ENCODE measurements at regions not wholly inside any gene's neighbourhood (a gene's known extent, or its start where the extent isn't known, plus 50 kb on each side); places are given as distances from the start of the nearest gene placed in this dataset.
"Not testable (repeated sequence)": the region's sequence is repeated elsewhere in the genome, so short reads cannot be mapped to it uniquely, and the experiment has no call there.

- DNase-seq (ENCODE audit: low read depth, low spot score) (no peak), ATAC-seq (no peak)
- CTCF ChIA-PET: no interaction called here
- no peak overlapping the region for H3K27ac ChIP-seq (ENCODE audit: low read length)
- no peak overlapping the region for H3K4me3 ChIP-seq (ENCODE audit: low read depth in 2 of 2, low read length in 2 of 2)
- in situ Hi-C loops (cut with HindIII; ENCODE audit: low pct_unique_long_range_greater_than_20kb, low sequenced_read_pairs): no loop called here
- no peaks in the 10 kb centered on the region for H3K27me3 ChIP-seq (ENCODE audit: control insufficient read depth, insufficient read depth, low read length)
- no peaks in the 10 kb centered on the region for H3K9me3 ChIP-seq (ENCODE audit: control insufficient read depth, insufficient read depth, low read depth, low read length)
- H3K36me3 ChIP-seq (ENCODE audit: control insufficient read depth, insufficient read depth, low read length): no peaks in the 10 kb centered on the region
- TF ChIP-seq, protein P1, sequence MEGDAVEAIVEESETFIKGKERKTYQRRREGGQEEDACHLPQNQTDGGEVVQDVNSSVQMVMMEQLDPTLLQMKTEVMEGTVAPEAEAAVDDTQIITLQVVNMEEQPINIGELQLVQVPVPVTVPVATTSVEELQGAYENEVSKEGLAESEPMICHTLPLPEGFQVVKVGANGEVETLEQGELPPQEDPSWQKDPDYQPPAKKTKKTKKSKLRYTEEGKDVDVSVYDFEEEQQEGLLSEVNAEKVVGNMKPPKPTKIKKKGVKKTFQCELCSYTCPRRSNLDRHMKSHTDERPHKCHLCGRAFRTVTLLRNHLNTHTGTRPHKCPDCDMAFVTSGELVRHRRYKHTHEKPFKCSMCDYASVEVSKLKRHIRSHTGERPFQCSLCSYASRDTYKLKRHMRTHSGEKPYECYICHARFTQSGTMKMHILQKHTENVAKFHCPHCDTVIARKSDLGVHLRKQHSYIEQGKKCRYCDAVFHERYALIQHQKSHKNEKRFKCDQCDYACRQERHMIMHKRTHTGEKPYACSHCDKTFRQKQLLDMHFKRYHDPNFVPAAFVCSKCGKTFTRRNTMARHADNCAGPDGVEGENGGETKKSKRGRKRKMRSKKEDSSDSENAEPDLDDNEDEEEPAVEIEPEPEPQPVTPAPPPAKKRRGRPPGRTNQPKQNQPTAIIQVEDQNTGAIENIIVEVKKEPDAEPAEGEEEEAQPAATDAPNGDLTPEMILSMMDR (IDR thresholded peaks at IDR 0.05): no peak
- BruUV-seq (replicated peaks): no TSS peak
- intact Hi-C loops (cut with micrococcal nuclease; ENCODE audit: unreplicated experiment): no loop called here
- no peaks in the 10 kb centered on the region for H3K4me1 ChIP-seq (ENCODE audit: control insufficient read depth, insufficient read depth, low read length)
- POLR2A ChIA-PET: no interaction called here
Measured at GRCh38 chr17:22268912-22269220, 576.5 kb downstream of the KCNJ18 start.

DNA sequence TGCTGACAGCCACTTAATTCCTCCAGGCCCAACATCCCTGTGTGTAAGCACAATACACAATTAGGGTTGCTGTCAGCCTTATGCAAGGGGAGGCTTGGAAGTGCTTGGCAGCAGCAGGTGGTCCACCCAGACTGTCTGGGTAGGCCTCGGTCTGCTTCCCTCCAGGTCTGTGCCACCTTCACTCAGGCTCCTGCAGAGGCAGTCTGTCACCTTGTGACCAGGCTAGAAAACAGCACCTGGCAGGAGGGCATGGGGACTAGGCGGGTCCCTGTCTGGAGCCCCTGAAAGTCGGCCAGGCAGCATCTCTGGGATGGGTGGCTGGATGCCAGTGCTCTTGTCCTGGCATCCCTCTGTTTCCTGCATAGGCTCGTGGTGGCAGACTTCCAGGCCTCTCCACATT lies 578.1 kb downstream of the KCNJ18 start:
- ChIA-PET POLR2A (no interaction called here), CTCF (no interaction called here)
- no peaks in the 10 kb centered on the region for H3K9me3 ChIP-seq (ENCODE audit: control insufficient read depth, insufficient read depth, low read depth, low read length)
- H3K27ac ChIP-seq (ENCODE audit: low read length): no peak overlapping the region
- TF ChIP-seq POLR2AphosphoS5 (IDR thresholded peaks at IDR 0.05; ENCODE audit: low read depth, low read length) (no peak), REST (IDR thresholded peaks at IDR 0.05; ENCODE audit: insufficient read depth in 1 of 2, low read depth in 2 of 2, low read length in 1 of 2) (no peak), SIN3A (IDR thresholded peaks at IDR 0.05; ENCODE audit: borderline replicate concordance, insufficient read depth, low read depth, low read length) (no peak), TCF7L2 (IDR thresholded peaks at IDR 0.05; ENCODE audit: low read depth, low read length) (no peak)
- TF ChIP-seq, protein P1 (IDR thresholded peaks at IDR 0.05): no peak
- no TSS peak for BruUV-seq (replicated peaks)
- H3K36me3 ChIP-seq (ENCODE audit: control insufficient read depth, insufficient read depth, low read length): no peaks in the 10 kb centered on the region
- no peaks in the 10 kb centered on the region for H3K4me1 ChIP-seq (ENCODE audit: control insufficient read depth, insufficient read depth, low read length)
- H3K27me3 ChIP-seq (ENCODE audit: control insufficient read depth, insufficient read depth, low read length): no peaks in the 10 kb centered on the region
- DNase-seq (ENCODE audit: low read depth, low spot score) (no peak), ATAC-seq (no peak)
- no peak overlapping the region for H3K4me3 ChIP-seq (ENCODE audit: low read depth in 2 of 2, low read length in 2 of 2)
- intact Hi-C loops (cut with micrococcal nuclease; ENCODE audit: unreplicated experiment): no loop called here
- in situ Hi-C loops (cut with HindIII; ENCODE audit: low pct_unique_long_range_greater_than_20kb, low sequenced_read_pairs): no loop called here

DNA sequence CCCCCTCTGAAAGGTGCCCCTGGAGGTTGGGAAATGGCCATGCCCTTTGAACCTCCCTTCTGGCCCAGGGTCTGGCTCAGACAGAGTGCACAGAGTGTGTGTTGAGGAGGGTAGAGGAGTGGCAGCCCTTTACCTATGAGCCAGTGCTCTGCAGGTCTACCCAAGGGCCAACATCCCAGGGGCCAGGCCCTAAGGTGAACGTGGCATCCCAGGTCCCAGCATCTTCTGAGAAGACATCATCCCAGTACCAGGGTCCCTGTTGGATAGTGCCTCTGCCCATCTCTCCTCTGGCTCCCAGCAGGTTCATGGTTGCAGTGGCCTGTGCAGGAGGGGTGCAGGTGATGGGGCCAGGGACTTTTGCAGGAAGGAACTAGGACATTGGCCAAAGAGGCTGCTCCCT lies 578.5 kb downstream of the KCNJ18 start:
- CTCF ChIA-PET; H3K27ac ChIP-seq (ENCODE audit: low read length); POLR2A ChIA-PET; BruUV-seq (replicated peaks); ATAC-seq; H3K9me3 ChIP-seq (ENCODE audit: control insufficient read depth, insufficient read depth, low read depth, low read length); intact Hi-C loops (cut with micrococcal nuclease; ENCODE audit: unreplicated experiment); H3K4me3 ChIP-seq (ENCODE audit: low read depth in 2 of 2, low read length in 2 of 2); H3K27me3 ChIP-seq (ENCODE audit: control insufficient read depth, insufficient read depth, low read length); DNase-seq (ENCODE audit: low read depth, low spot score); H3K4me1 ChIP-seq (ENCODE audit: control insufficient read depth, insufficient read depth, low read length); in situ Hi-C loops (cut with HindIII; ENCODE audit: low pct_unique_long_range_greater_than_20kb, low sequenced_read_pairs); H3K36me3 ChIP-seq (ENCODE audit: control insufficient read depth, insufficient read depth, low read length): not testable (repeated sequence)

All from Panc1 (cell line).